GM12878 (cell line): ENCODE measurements at regions not wholly inside any gene's neighbourhood (a gene's known extent, or its start where the extent isn't known, plus 50 kb on each side); places are given as distances from the start of the nearest gene placed in this dataset.
A peak's percentile ranks its signal among the peaks of the same experiment; 100 is the strongest.

Source experiments
- ATAC-seq: fragments of 200-7000 bp; cut with Tn5 transposase; 3 replicates; pipeline ENCODE4 v1.9.1; 2020; ENCODE audit warnings: mild to moderate bottlenecking, moderate library complexity
- BruUV-seq: library from RNA; stranded (reverse); fragments of 400-500 nt; replicated peaks from 2 replicates; lab custom pipeline; 2021; lab: Mats Ljungman, UMichigan
- CTCF ChIA-PET: fragments of 300-600 bp; sonication (Branson Sonifier 250); formaldehyde crosslinking; extraction: SDS; loops from one replicate; lab custom pipeline; 2021; ENCODE audit warnings: inconsistent platforms; lab: Yijun Ruan, JAX
- POLR2A ChIA-PET: fragments of 350-600 bp; formaldehyde crosslinking; extraction: SDS; loops from one replicate; lab custom pipeline; 2021; ENCODE audit warnings: inconsistent platforms; lab: Charles Lee
- RAD21 ChIA-PET: fragments of 300-600 bp; sonication (Branson Sonifier 250); formaldehyde crosslinking; loops from one replicate; lab custom pipeline; 2023; ENCODE audit warnings: antibody characterized with exemption; ENCODE audit not compliant: unreplicated experiment; lab: Charles Lee
- SMC1A ChIA-PET: fragments of 300-600 bp; sonication (Branson Sonifier 250); formaldehyde crosslinking; loops from one replicate; lab custom pipeline; 2023; ENCODE audit not compliant: unreplicated experiment, uncharacterized antibody; lab: Charles Lee
- DNase-seq: peaks from one replicate; pipeline ENCODE4 v3.0.0-alpha.2; 2011; ENCODE audit warnings: low read depth, low spot score
- FAIRE-seq: peaks from 3 replicates; lab custom pipeline; 2011; peaks lifted over from hg19 to GRCh38; lab: Jason Lieb, UNC
- H2AFZ ChIP-seq: 2 replicates; pipeline ENCODE4 v1.6.0; 2011; ENCODE audit warnings: low read depth, low read length, control low read depth; ENCODE audit not compliant: control insufficient read depth
- H3K27ac ChIP-seq: 2 replicates; pipeline ENCODE4 v1.5.1; 2011; ENCODE audit warnings: control low read depth; ENCODE audit not compliant: control insufficient read depth, insufficient read depth
- H3K27me3 ChIP-seq, 2 experiments: replicated peaks in 1 of 2; 2 replicates each; pipeline versions ENCODE4 v1.6.0 to v1.6.1; 2011; ENCODE audit warnings: low read length in 1 of 2; ENCODE audit not compliant: control insufficient read depth in 2 of 2, insufficient read depth in 2 of 2
- H3K36me3 ChIP-seq, 2 experiments: 2 replicates each; pipeline ENCODE4 v1.5.1; 2011; ENCODE audit warnings: low read length in 1 of 2; ENCODE audit not compliant: control insufficient read depth in 2 of 2, insufficient read depth in 2 of 2
- H3K4me1 ChIP-seq: 2 replicates; pipeline ENCODE4 v1.6.1; 2011; ENCODE audit warnings: mild to moderate bottlenecking, low read length, moderate library complexity, mixed read lengths; ENCODE audit not compliant: control insufficient read depth, insufficient read depth
- H3K4me2 ChIP-seq: 2 replicates; pipeline ENCODE4 v1.6.0; 2011; ENCODE audit warnings: control low read depth; ENCODE audit not compliant: control insufficient read depth, insufficient read depth
- H3K4me3 ChIP-seq: fragments of 200-600 bp; sonication (generic); 2 replicates; pipeline ENCODE4 v1.5.1; 2016
- H3K79me2 ChIP-seq: 2 replicates; pipeline ENCODE4 v1.6.0; 2011; ENCODE audit warnings: low read length; ENCODE audit not compliant: control insufficient read depth, insufficient read depth
- H3K9ac ChIP-seq: 2 replicates; pipeline ENCODE4 v1.8.0; 2011; ENCODE audit warnings: low read length, control low read depth, mixed read lengths; ENCODE audit not compliant: control insufficient read depth, insufficient read depth
- H3K9me3 ChIP-seq: replicated peaks from 3 replicates; pipeline ENCODE4 v1.5.1; 2011; ENCODE audit warnings: mild to moderate bottlenecking, low read length; ENCODE audit not compliant: control insufficient read depth, insufficient read depth
- H4K20me1 ChIP-seq: 2 replicates; pipeline ENCODE4 v1.6.0; 2011; ENCODE audit not compliant: control insufficient read depth, insufficient read depth
- CBFB ChIP-seq: IDR thresholded peaks from 2 replicates; pipeline ENCODE4 v1.6.1; 2016; ENCODE audit warnings: antibody characterized with exemption, low read depth
- MLLT1 ChIP-seq: fragments of 450-650 bp; IDR thresholded peaks from 2 replicates; pipeline ENCODE4 v1.6.1; 2016; ENCODE audit warnings: mild to moderate bottlenecking
- NFXL1 ChIP-seq: fragments of 450-650 bp; IDR thresholded peaks from 2 replicates; pipeline ENCODE4 v1.6.1; 2017; ENCODE audit warnings: antibody characterized with exemption, mild to moderate bottlenecking, borderline replicate concordance
- POLR2A ChIP-seq: IDR thresholded peaks from 2 replicates; pipeline ENCODE4 v1.6.1; 2011; ENCODE audit warnings: low read depth, mild to moderate bottlenecking, low read length
- RELA ChIP-seq: fragments of 450-650 bp; IDR thresholded peaks from 2 replicates; pipeline ENCODE4 v1.8.0; 2014; ENCODE audit warnings: borderline replicate concordance; ENCODE audit not compliant: partially characterized antibody
- SPI1 ChIP-seq: IDR thresholded peaks from 2 replicates; pipeline ENCODE4 v1.6.1; 2011; ENCODE audit warnings: low read depth, mild to moderate bottlenecking, low read length, moderate library complexity, borderline replicate concordance; ENCODE audit not compliant: insufficient read depth
- SREBF2 ChIP-seq: IDR thresholded peaks from 2 replicates; pipeline ENCODE4 v1.6.1; 2012; ENCODE audit warnings: mild to moderate bottlenecking, low read length
- SUZ12 ChIP-seq: fragments of 200-600 bp; sonication (generic); IDR thresholded peaks from one replicate; pipeline ENCODE4 v1.6.1; 2018; ENCODE audit warnings: antibody characterized with exemption, mild to moderate bottlenecking; ENCODE audit not compliant: unreplicated experiment
- ZNF274 ChIP-seq: IDR thresholded peaks from one replicate; pipeline ENCODE4 v1.8.0; 2011; ENCODE audit not compliant: insufficient read length, insufficient read depth
- WGBS: methylation state at CpG from one replicate; pipeline ENCODE4 v1.1.6; 2016; ENCODE audit warnings: low lambda C conversion rate; ENCODE audit not compliant: insufficient replicate concordance, insufficient coverage; ENCODE audit errors: missing lambda C conversion rate; 5-methylcytosine and 5-hydroxymethylcytosine counted together
- in situ Hi-C: fragments of 300-500 bp; cut with MboI; formaldehyde crosslinking; loops from 9 replicates; pipeline ENCODE4 v1.14.3; 2018; ENCODE audit warnings: mixed read lengths
- intact Hi-C: fragments of 100-400 bp; cut with micrococcal nuclease; formaldehyde crosslinking; loops from one replicate; pipeline ENCODE4 v1.14.2; 2022; ENCODE audit not compliant: unreplicated experiment

GRCh38 chr17:68190495-68190894 lies 57.3 kb upstream of the AMZ2 start:
- no peaks in the 10 kb centered on the region for H4K20me1 ChIP-seq
- H2AFZ ChIP-seq = no peak overlapping the region
- H3K9me3 ChIP-seq = no peaks in the 10 kb centered on the region; the same call in 2 of the 3 replicates
- BruUV-seq = no TSS peak
- ChIA-PET SMC1A (interaction anchor here (1.1 kb wide), 1 partner anchor 17 kb away, joined by 4 read pairs; no protein-coding TSS in a partner anchor), RAD21 (no interaction called here), CTCF (interaction anchor here (1.5 to 2.3 kb wide), 2 partner anchors 10 to 17 kb away, joined by 7 to 8 read pairs; no protein-coding TSS in a partner anchor), POLR2A (no interaction called here)
- TF ChIP-seq RELA (no peak), CBFB (no peak), SPI1 (no peak), ZNF274 (no peak)
- H3K4me1 ChIP-seq = peaks cover 7% of the 10 kb centered on the region
- no peaks in the 10 kb centered on the region for H3K36me3 ChIP-seq
- WGBS = 46% methylated on average over 4 of the region's 4 CpGs
- no peak for ATAC-seq
- no peaks in the 10 kb centered on the region for H3K27me3 ChIP-seq
- in situ Hi-C loops = no loop called here
- FAIRE-seq = no peak
- no peak overlapping the region for H3K9ac ChIP-seq
- intact Hi-C loops = no loop called here
- no peak for DNase-seq
- no peaks in the 10 kb centered on the region for H3K79me2 ChIP-seq
- H3K27ac ChIP-seq = no peak overlapping the region
- H3K4me3 ChIP-seq = no peak overlapping the region
- H3K4me2 ChIP-seq = no peak overlapping the region

GRCh38 chr17:68195667-68196393 lies 52.0 kb upstream of the AMZ2 start:
- no peak for DNase-seq
- no peak overlapping the region for H3K27ac ChIP-seq
- H2AFZ ChIP-seq = no peak overlapping the region
- no peaks in the 10 kb centered on the region for H4K20me1 ChIP-seq
- WGBS = 23% methylated on average over 27 of the region's 27 CpGs
- no peak for TF ChIP-seq SREBF2
- peak; percentile 80 for TF ChIP-seq SUZ12
- TF ChIP-seq NFXL1 = no peak
- TF ChIP-seq MLLT1 = no peak
- TF ChIP-seq POLR2A = peak; percentile 33; the same call in 1 of the 2 replicates
- TF ChIP-seq, all 136 proteins: peak for 2
- H3K4me1 ChIP-seq = peaks cover 35% of the 10 kb centered on the region
- peaks cover 19 to 26% of the 10 kb centered on the region in 2 experiments; a peak in 3 of 4 replicates for H3K27me3 ChIP-seq
- SMC1A ChIA-PET = interaction anchor here (0.7 kb wide), 1 partner anchor 23 kb away, joined by 3 read pairs; no protein-coding TSS in a partner anchor
- intact Hi-C loops (no loop called here), in situ Hi-C loops (no loop called here)
- RAD21 ChIA-PET = interaction anchor here (2.0 kb wide), 1 partner anchor 15 kb away, joined by 6 read pairs; no protein-coding TSS in a partner anchor
- no peaks in the 10 kb centered on the region; the same call in 2 of the 3 replicates for H3K9me3 ChIP-seq
- H3K4me2 ChIP-seq = peak overlapping the region; percentile 48
- no peak for FAIRE-seq
- no peaks in the 10 kb centered on the region for H3K36me3 ChIP-seq
- no peak overlapping the region for H3K4me3 ChIP-seq
- H3K9ac ChIP-seq = no peak overlapping the region
- ATAC-seq = no peak
- no peaks in the 10 kb centered on the region for H3K79me2 ChIP-seq
- no TSS peak for BruUV-seq
- POLR2A ChIA-PET = no interaction called here
- CTCF ChIA-PET = interaction anchor here (1.0 to 2.2 kb wide), 4 partner anchors 10 to 23 kb away, joined by 3 to 10 read pairs (median 4); no protein-coding TSS in a partner anchor
